ENCODE measurements at regions not wholly inside any gene's neighbourhood (a gene's known extent, or its start where the extent isn't known, plus 50 kb on each side); places are given as distances from the start of the nearest gene placed in this dataset.

- no peak overlapping the region for H3K27ac ChIP-seq (ENCODE audit: insufficient read depth, low read depth, low read length)
- FAIRE-seq (no peak), DNase-seq (ENCODE audit: low read depth, low spot score) (no peak)
- no peak overlapping the region for H3K9ac ChIP-seq (replicated peaks; ENCODE audit: extremely low read depth, insufficient read depth, low read length)
- dilution Hi-C loops (cut with MboI; ENCODE audit: extremely low pct_ligation_motif_present, low sequenced_read_pairs) (no loop called here), intact Hi-C loops (cut with micrococcal nuclease) (no loop called here)
- H2AFZ ChIP-seq (ENCODE audit: low read depth, low read length): no peak overlapping the region
- no peak overlapping the region for H3K4me3 ChIP-seq (replicated peaks in 1 of 3; ENCODE audit: insufficient read depth in 1 of 3, low read depth in 1 of 3, low read length in 3 of 3)
- ChIA-PET POLR2A (no interaction called here), CTCF (no interaction called here)
- no peaks in the 10 kb centered on the region for H3K36me3 ChIP-seq (ENCODE audit: control insufficient read depth in 2 of 2, extremely low read depth in 1 of 2, insufficient read depth in 2 of 2, low read length in 2 of 2)
- no peaks in the 10 kb centered on the region for H3K79me2 ChIP-seq (ENCODE audit: control insufficient read depth, insufficient read depth, low read length)
- no TSS peak for BruUV-seq (replicated peaks)
- TF ChIP-seq POLR2A (IDR thresholded peaks at IDR 0.05; ENCODE audit: low read depth, low read length) (no peak), GATA2 (IDR thresholded peaks at IDR 0.05; ENCODE audit: insufficient read depth, insufficient read length, low read depth, low read length) (no peak), MYC (IDR thresholded peaks at IDR 0.05; ENCODE audit: low read depth, low read length) (no peak), FOS (IDR thresholded peaks at IDR 0.05; ENCODE audit: borderline replicate concordance, insufficient read depth, low read length) (no peak), JUN (IDR thresholded peaks at IDR 0.05; ENCODE audit: borderline replicate concordance, insufficient read depth, insufficient read length, low read depth) (no peak), EZH2 (IDR thresholded peaks at IDR 0.05; ENCODE audit: borderline replicate concordance, low read depth, low read length, severe bottlenecking) (no peak), POLR2AphosphoS5 (IDR thresholded peaks at IDR 0.05; ENCODE audit: insufficient read depth, low read depth, low read length) (no peak)
- TF ChIP-seq, protein P1, sequence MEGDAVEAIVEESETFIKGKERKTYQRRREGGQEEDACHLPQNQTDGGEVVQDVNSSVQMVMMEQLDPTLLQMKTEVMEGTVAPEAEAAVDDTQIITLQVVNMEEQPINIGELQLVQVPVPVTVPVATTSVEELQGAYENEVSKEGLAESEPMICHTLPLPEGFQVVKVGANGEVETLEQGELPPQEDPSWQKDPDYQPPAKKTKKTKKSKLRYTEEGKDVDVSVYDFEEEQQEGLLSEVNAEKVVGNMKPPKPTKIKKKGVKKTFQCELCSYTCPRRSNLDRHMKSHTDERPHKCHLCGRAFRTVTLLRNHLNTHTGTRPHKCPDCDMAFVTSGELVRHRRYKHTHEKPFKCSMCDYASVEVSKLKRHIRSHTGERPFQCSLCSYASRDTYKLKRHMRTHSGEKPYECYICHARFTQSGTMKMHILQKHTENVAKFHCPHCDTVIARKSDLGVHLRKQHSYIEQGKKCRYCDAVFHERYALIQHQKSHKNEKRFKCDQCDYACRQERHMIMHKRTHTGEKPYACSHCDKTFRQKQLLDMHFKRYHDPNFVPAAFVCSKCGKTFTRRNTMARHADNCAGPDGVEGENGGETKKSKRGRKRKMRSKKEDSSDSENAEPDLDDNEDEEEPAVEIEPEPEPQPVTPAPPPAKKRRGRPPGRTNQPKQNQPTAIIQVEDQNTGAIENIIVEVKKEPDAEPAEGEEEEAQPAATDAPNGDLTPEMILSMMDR (IDR thresholded peaks at IDR 0.05; ENCODE audit: extremely low read depth in 1 of 2, insufficient read depth in 1 of 2, low read depth in 1 of 2, low read length in 2 of 2): no peak
- TF ChIP-seq, protein P2, sequence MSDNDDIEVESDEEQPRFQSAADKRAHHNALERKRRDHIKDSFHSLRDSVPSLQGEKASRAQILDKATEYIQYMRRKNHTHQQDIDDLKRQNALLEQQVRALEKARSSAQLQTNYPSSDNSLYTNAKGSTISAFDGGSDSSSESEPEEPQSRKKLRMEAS (IDR thresholded peaks at IDR 0.05; ENCODE audit: insufficient read depth, insufficient read length): no peak
- no peaks in the 10 kb centered on the region for H3K4me1 ChIP-seq (ENCODE audit: control insufficient read depth, extremely low read depth, insufficient read depth, low read length)
- H4K20me1 ChIP-seq (replicated peaks; ENCODE audit: control insufficient read depth, extremely low read depth, insufficient read depth, low read length): no peaks in the 10 kb centered on the region
- no peak overlapping the region for H3K4me2 ChIP-seq (ENCODE audit: insufficient read depth, low read length)
- H3K27me3 ChIP-seq (ENCODE audit: control insufficient read depth in 2 of 2, insufficient read depth in 2 of 2, low read length in 2 of 2): no peaks in the 10 kb centered on the region
- no peaks in the 10 kb centered on the region for H3K9me1 ChIP-seq (replicated peaks; ENCODE audit: control insufficient read depth, extremely low read depth, insufficient read depth, low read length)
- peaks cover 5% of the 10 kb centered on the region for H3K9me3 ChIP-seq (replicated peaks; ENCODE audit: control insufficient read depth, insufficient read depth, low read length)
Observed at GRCh38 chr12:127238107-127238506, 1028.9 kb upstream of the TMEM132C start.

Data from endothelial cell of umbilical vein (primary cell).